NCI-H526 (cell line): ENCODE measurements at regions not wholly inside any gene's neighbourhood (a gene's known extent, or its start where the extent isn't known, plus 50 kb on each side); places are given as distances from the start of the nearest gene placed in this dataset.

Experiments
- DNase-seq, 2 experiments: peaks; one replicate each; lab custom pipeline; 2025; lab: John Stamatoyannopoulos, UW

- no peak for DNase-seq
Observed at GRCh38 chr17:69900101-69900500, 174.9 kb upstream of the KCNJ16 start.

- DNase-seq, result no peak
Observed at GRCh38 chr17:69900829-69901228, 174.2 kb upstream of the KCNJ16 start.

- DNase-seq, result no peak
Observed at GRCh38 chr17:69906306-69906705, 168.7 kb upstream of the KCNJ16 start.

- DNase-seq, result no peak
Observed at GRCh38 chr17:69907132-69907847, 167.7 kb upstream of the KCNJ16 start.

- DNase-seq, result no peak
Observed at GRCh38 chr17:69908626-69909368, 166.2 kb upstream of the KCNJ16 start.

- DNase-seq, result no peak
Observed at GRCh38 chr17:69909389-69909788, 165.6 kb upstream of the KCNJ16 start.

- no peak for DNase-seq
Observed at GRCh38 chr17:69912805-69913204, 162.2 kb upstream of the KCNJ16 start.

- DNase-seq, result no peak
Observed at GRCh38 chr17:69913216-69913615, 161.8 kb upstream of the KCNJ16 start.

- DNase-seq, result no peak
Observed at GRCh38 chr17:69913616-69914015, 161.4 kb upstream of the KCNJ16 start.

GRCh38 chr17:69914520-69914919, 160.5 kb upstream of the KCNJ16 start:
- DNase-seq, result no peak

GRCh38 chr17:69916761-69917160, 158.3 kb upstream of the KCNJ16 start:
- no peak for DNase-seq

- no peak for DNase-seq
Observed at GRCh38 chr17:69918164-69918563, 156.9 kb upstream of the KCNJ16 start.

- DNase-seq, result no peak
Observed at GRCh38 chr17:69919789-69920188, 155.2 kb upstream of the KCNJ16 start.

- no peak for DNase-seq
Observed at GRCh38 chr17:69921046-69921445, 154.0 kb upstream of the KCNJ16 start.

- no peak for DNase-seq
Observed at GRCh38 chr17:69928611-69929010, 146.4 kb upstream of the KCNJ16 start.

GRCh38 chr17:69936996-69937395, 138.0 kb upstream of the KCNJ16 start:
- DNase-seq, result no peak

GRCh38 chr17:69943058-69943457, 132.0 kb upstream of the KCNJ16 start:
- DNase-seq, result peak in 1 of 2 experiments; percentile 47

GRCh38 chr17:69944406-69944805, 130.6 kb upstream of the KCNJ16 start:
- no peak for DNase-seq

- no peak for DNase-seq
Observed at GRCh38 chr17:69945698-69946185, 129.3 kb upstream of the KCNJ16 start.

- DNase-seq, result no peak
Observed at GRCh38 chr17:69947027-69947759, 127.8 kb upstream of the KCNJ16 start.

- no peak for DNase-seq
Observed at GRCh38 chr17:69948406-69948805, 126.6 kb upstream of the KCNJ16 start.

- DNase-seq, result no peak
Observed at GRCh38 chr17:69949496-69949895, 125.5 kb upstream of the KCNJ16 start.
